ENCODE measurements at regions not wholly inside any gene's neighbourhood (a gene's known extent, or its start where the extent isn't known, plus 50 kb on each side); places are given as distances from the start of the nearest gene placed in this dataset.

- Histone ChIP-seq H3K27me3 (no peaks in the 10 kb centered on the region), H3K4me3 (no peak overlapping the region), H3K9me3 (no peaks in the 10 kb centered on the region), H3K27ac (no peak overlapping the region), H3K36me3 (no peaks in the 10 kb centered on the region), H3K4me1 (ENCODE audit: insufficient read depth) (no peaks in the 10 kb centered on the region)
- no peak for DNase-seq
- intact Hi-C loops (cut with DNase I), result no loop called here
- TF ChIP-seq CTCF (IDR thresholded peaks at IDR 0.05) (no peak), POLR2A (IDR thresholded peaks at IDR 0.05) (no peak)
- 84 to 91% (median 89%) methylated on average over 2 of the region's 2 CpGs for WGBS, 3 donors
Observed at GRCh38 chr7:19417231-19417630, 272.0 kb upstream of the FERD3L start.

- no peak for DNase-seq
- intact Hi-C loops (cut with DNase I), result no loop called here
- H3K9me3 ChIP-seq, result no peaks in the 10 kb centered on the region
- no peaks in the 10 kb centered on the region for H3K27me3 ChIP-seq
- WGBS, 3 donors, result 80 to 85% (median 81%) methylated on average over 2 of the region's 2 CpGs
- TF ChIP-seq CTCF (IDR thresholded peaks at IDR 0.05), result no peak
- no peak for TF ChIP-seq POLR2A (IDR thresholded peaks at IDR 0.05)
- TF ChIP-seq EP300 (IDR thresholded peaks at IDR 0.05), result no peak
- no peaks in the 10 kb centered on the region for H3K36me3 ChIP-seq
- H3K4me3 ChIP-seq, result no peak overlapping the region
- no peak overlapping the region for H3K27ac ChIP-seq
- no peaks in the 10 kb centered on the region for H3K4me1 ChIP-seq (ENCODE audit: insufficient read depth)
Observed at GRCh38 chr7:19415123-19415522, 269.9 kb upstream of the FERD3L start.

- H3K4me1 ChIP-seq (ENCODE audit: insufficient read depth), result no peaks in the 10 kb centered on the region
- H3K9me3 ChIP-seq, result no peaks in the 10 kb centered on the region
- DNase-seq, result no peak
- H3K4me3 ChIP-seq, result no peak overlapping the region
- H3K27ac ChIP-seq, result no peak overlapping the region
- intact Hi-C loops (cut with DNase I), result no loop called here
- TF ChIP-seq POLR2A (IDR thresholded peaks at IDR 0.05), result no peak
- no peak for TF ChIP-seq EP300 (IDR thresholded peaks at IDR 0.05)
- TF ChIP-seq CTCF (IDR thresholded peaks at IDR 0.05), result no peak
- no peaks in the 10 kb centered on the region for H3K27me3 ChIP-seq
- H3K36me3 ChIP-seq, result no peaks in the 10 kb centered on the region
- 68 to 77% (median 69%) methylated on average over 3 of the region's 3 CpGs for WGBS, 3 donors
Observed at GRCh38 chr7:19413443-19413965, 268.3 kb upstream of the FERD3L start.

GRCh38 chr7:19410691-19411090, 265.5 kb upstream of the FERD3L start:
- DNase-seq, result no peak
- Histone ChIP-seq H3K27me3 (no peaks in the 10 kb centered on the region), H3K4me1 (ENCODE audit: insufficient read depth) (no peaks in the 10 kb centered on the region), H3K27ac (no peak overlapping the region), H3K9me3 (no peaks in the 10 kb centered on the region), H3K36me3 (no peaks in the 10 kb centered on the region), H3K4me3 (no peak overlapping the region)
- WGBS, 3 donors, result 78 to 90% (median 88%) methylated on average over 3 of the region's 3 CpGs
- TF ChIP-seq POLR2A (IDR thresholded peaks at IDR 0.05) (no peak), CTCF (IDR thresholded peaks at IDR 0.05) (no peak), EP300 (IDR thresholded peaks at IDR 0.05) (no peak)
- intact Hi-C loops (cut with DNase I), result no loop called here

GRCh38 chr7:19410106-19410505, 264.9 kb upstream of the FERD3L start:
- H3K9me3 ChIP-seq, result no peaks in the 10 kb centered on the region
- H3K4me3 ChIP-seq, result no peak overlapping the region
- H3K27me3 ChIP-seq, result no peaks in the 10 kb centered on the region
- H3K4me1 ChIP-seq (ENCODE audit: insufficient read depth), result no peaks in the 10 kb centered on the region
- intact Hi-C loops (cut with DNase I), result no loop called here
- DNase-seq, result no peak
- H3K27ac ChIP-seq, result no peak overlapping the region
- H3K36me3 ChIP-seq, result no peaks in the 10 kb centered on the region
- TF ChIP-seq CTCF (IDR thresholded peaks at IDR 0.05), result no peak
- TF ChIP-seq EP300 (IDR thresholded peaks at IDR 0.05), result no peak
- no peak for TF ChIP-seq POLR2A (IDR thresholded peaks at IDR 0.05)
